HG03460 (cell line): ENCODE measurements at regions not wholly inside any gene's neighbourhood (a gene's known extent, or its start where the extent isn't known, plus 50 kb on each side); places are given as distances from the start of the nearest gene placed in this dataset.
"Not testable (repeated sequence)": the region's sequence is repeated elsewhere in the genome, so short reads cannot be mapped to it uniquely, and the experiment has no call there.

ENCODE experiments used
- ATAC-seq: cut with Tn5 transposase; IDR thresholded peaks from one replicate; pipeline ENCODE4 v1.9.1; 2021; ENCODE audit not compliant: unreplicated experiment

GRCh38 chr16:51984395-51984794 is 562.5 kb downstream of the TOX3 start:
- no peak for ATAC-seq

DNA sequence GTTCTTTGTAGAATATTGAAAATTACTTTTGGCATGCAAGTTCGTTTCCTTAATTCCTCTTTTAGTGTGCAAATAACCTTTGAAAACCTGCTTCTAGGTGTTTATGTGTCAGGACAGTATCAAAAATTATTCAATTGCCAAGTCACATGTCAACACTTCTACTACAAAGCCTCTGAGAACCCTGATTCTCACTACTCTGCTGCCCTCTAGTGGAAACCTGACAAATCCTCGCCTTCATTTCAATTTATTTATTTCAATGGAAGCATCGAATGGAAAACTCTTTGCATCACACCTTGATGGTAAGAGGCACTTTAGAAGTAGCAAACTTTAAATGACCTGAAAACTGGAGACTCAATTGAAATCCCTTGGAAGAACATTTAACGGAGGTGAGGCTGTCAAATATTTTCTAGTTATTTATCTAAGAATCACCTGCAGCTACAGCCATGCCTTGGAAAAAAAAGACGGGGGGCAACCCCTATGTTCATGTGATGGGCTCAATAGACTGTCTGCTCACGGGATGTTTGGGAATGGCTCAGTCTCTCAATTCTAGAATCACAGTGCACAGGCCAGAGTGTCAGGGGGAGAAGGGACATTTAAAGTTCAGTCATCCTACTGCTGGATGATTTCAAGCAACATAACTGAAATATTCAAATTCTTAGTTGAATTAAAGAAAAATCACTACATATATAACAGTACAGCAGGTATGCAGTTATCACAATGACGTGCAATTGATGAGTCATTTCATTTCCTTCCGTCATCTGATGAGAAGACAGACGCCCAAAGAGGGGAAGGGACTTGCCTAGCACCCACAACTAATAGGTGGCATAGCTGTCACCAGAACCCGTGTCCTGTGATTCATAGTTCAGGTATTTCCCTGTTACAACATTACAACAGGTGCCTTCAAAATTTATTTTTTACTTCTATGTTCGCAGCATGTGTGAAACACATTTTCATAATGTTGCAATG is 563.9 kb downstream of the TOX3 start:
- no peak for ATAC-seq

DNA sequence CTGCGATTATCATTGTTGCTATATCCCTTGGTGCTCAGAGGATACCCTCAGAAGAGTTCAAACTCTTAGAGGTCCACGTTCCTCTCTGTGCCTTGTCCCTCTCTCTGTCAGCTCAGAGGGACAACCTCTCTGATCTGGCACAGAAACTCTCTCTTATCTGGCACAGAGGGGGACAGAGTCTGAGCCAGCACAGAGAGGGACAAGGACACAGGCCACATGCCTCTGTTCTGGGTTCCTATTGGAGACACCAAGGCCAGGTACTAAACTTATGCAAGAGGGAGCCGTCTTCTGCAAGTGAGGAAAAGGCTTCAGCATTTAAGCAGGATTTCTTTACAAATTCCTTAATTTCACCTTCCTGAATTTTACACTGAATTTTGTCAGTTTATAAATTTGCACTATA is 565.2 kb downstream of the TOX3 start:
- no peak for ATAC-seq

DNA sequence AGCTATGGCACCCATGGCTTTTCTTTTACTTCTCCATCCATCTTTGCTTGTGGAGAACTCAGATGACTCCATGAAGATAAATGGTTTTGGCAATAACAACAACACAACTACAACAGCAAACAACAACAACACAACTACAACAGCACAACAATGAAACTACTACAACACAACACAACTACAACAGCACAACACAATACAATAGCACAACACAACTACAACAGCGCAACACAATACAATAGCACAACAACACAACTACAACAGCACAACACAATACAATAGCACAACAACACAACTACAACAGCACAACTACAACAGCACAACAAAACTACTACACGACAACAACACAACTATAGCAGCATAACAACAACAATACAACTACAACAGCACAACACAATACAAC is 569.4 kb downstream of the TOX3 start:
- ATAC-seq, result not testable (repeated sequence)

DNA sequence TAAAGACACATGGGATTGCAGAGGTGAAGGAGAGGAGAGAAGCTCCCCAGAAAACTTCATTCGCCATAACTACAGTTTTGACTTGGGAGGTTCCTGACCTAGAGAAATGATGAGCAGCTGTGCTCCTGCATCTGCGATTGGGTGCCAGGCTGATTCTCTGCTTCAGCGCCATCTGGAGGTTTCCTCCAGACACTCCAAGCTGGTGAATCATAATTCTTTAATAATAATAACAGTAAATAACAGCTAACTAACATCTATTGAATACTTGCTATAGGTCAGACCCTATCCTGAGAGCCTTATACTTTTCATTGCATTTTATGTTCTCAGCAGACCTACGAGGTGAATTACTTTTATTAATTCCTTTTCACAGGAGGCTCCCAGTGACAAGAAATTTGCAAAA is 575.8 kb downstream of the TOX3 start:
- no peak for ATAC-seq

DNA sequence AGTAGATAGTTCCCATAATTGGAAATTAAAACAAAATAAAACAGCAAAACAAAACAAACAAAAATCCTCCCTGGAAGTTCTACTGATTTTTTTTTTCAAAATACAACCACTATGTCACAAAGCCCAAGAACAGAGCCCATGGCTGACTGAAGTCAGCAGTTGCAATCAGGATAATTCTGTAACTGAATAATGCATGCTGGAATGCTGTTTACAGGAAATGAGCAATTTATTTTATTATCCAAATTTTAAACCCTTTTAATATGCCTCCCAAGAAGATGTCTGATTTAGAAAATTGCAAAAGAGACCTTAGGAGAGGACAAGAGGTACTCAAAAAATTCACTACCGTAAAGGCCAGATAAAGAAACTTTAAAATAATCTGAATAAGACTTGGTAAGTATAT is 578.2 kb downstream of the TOX3 start:
- no peak for ATAC-seq

DNA sequence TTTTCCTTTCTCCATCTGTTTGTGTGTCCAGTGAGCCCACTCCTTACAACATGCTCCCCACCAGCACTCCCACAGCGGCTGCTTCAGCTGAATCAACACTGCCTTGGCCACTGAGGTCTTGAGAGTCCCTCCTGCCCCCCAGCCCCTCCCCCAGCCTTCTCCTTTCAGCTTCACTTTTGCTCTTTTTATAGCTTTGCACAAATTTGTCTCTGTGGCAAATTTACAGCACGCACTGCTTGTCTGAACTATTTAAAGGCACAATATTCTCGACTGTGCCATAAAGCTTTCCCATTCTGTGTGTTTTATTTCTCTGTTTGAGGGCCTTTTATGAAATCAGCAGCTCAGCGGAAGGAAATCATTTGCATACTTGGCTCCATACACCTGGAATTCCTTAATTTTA is 579.3 kb downstream of the TOX3 start:
- ATAC-seq, result no peak

- ATAC-seq, result no peak
Measured at GRCh38 chr16:51960931-51961330, 586.0 kb downstream of the TOX3 start.

DNA sequence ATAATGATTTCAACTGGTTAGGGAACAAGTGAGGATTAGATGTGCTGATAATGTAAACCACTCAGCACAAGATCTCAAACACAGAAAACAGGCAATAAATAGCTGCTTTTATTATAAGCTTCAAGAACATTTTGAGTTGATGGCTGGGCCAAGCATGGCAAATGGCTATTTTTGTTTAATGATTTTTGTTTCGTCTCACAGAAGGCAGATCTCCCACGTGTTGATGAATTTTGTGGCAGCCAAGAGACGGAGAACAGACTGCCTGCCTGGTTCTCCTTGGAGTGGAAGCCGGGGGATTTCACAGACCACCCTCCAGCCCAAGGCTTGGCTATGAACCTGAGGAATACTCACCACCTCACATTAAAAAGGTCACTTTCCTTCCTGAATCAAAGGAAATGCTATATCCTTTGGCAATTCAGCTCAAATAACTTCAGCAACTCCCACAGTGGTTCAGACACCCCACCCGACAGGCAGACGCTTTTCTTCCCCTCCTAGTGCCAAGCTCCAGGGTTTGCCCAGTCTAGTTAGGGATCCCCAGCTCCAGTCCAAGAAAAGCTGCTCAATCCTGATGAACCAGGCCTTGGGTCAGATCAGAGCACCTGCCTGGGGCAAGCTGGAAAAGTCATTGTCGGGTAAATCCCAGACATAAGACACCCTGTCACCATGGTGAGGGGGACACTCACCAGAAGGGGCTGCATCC is 593.5 kb downstream of the TOX3 start:
- no peak for ATAC-seq

GRCh38 chr16:51952500-51952899 is 594.4 kb downstream of the TOX3 start:
- ATAC-seq, result no peak

DNA sequence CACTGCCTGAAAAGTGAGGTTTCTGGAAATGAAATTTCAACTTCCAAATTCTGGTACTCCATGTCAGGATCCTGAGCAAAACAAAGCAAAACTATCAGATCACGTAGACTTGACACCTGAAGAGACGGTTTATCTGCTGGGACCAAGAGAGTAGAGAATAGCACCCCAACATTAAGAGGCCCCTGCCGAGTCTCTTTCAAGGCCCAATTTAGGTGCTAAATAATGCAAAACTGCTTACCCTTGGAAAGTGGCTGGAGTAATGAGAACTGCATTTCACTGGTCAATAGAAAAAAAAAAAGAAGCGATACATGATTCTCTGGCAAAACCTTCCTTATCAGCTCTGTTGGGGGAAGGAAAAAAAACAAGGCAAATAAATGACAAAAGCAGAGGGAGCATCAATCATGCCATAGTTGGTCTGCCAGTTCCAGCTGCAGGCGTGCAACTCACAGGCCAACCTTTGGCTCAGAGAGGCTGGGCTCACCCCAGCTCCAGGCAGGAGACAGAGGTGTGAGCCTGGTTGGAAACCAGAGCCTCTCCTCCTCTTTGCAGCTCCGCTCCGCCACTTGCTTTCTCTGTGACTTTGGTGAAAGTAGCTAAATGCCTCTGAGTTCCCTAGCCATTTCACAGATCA is 595.2 kb downstream of the TOX3 start:
- no peak for ATAC-seq

- ATAC-seq, result no peak
Measured at GRCh38 chr16:51950118-51950780, 596.7 kb downstream of the TOX3 start.

DNA sequence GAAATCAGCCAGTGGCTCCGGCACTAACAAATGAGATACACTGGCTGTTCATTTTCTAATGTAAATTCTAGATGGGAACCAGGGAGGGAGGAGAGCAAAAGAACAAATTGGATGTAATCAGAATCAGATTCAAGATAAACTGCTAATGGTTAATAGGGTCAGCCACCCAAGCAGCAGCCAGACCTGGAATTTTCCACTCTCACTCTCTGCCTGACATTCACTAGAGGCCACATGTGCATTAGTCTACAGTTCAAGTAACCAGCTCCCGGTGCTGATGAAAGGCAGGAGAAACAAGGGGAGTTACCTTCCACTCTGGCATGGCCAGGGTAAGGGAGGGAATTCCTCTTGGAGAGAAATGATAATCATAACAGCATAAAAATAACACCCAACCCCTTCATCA is 597.7 kb downstream of the TOX3 start:
- ATAC-seq, result no peak

DNA sequence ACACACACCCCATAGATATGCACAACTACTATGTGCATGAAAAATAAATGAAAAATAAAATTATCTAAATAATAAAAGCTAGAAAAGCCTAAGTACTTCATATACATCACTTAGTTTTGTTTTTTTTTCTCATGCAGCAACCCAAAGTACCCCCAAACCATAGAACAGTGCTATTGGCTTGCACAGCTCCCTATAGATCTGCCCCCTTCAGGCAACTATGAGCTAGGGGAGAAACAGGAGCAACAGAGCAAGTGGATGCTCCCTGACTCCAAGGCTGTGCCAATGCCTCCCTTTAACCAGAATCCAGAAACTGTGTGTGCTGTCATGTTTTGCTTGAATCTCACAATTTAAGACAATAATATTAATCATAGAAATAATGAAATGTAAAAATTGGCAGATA is 605.5 kb downstream of the TOX3 start:
- no peak for ATAC-seq

GRCh38 chr16:51940183-51940582 is 606.8 kb downstream of the TOX3 start:
- no peak for ATAC-seq

GRCh38 chr16:51939378-51939871 is 607.5 kb downstream of the TOX3 start:
- no peak for ATAC-seq

GRCh38 chr16:51938861-51939260 is 608.1 kb downstream of the TOX3 start:
- ATAC-seq, result no peak

GRCh38 chr16:51937771-51938170 is 609.2 kb downstream of the TOX3 start:
- no peak for ATAC-seq

GRCh38 chr16:51936846-51937245 is 610.1 kb downstream of the TOX3 start:
- ATAC-seq, result no peak

DNA sequence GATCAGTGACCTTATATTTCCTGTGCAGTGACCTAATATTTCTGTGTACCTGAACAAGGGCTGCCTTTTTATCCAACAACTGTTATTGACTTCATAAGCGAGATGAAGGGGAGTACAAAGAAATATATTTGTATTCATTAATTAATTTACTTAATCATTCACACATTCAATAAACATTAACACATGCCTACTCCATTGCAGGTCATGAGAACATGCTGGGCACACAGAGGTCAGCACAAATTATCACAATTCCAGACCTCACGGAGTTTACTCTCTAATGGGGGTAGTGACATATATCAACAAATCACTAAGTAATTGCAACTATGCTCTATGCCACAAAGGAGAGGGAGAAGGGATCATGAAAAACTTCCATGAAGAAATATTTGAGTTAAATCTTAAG is 614.6 kb downstream of the TOX3 start:
- no peak for ATAC-seq

DNA sequence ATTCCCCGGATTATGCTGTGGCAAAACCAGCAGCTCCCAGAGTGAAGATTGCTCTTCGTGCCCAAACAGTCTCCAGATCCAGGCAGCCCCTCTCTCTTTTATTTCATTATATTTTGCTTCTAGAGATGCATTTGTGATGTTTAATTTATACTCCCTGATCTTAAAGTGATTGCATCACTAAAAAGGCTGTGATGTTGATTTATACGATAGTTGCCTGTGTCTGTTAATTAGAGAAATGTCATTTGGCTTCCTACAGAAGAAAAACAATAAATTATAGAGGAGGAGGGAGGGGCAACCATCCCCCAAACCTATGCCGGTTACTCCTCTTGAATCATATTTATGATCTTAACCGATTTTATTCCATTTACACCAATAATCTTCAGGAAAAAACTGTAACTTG is 615.3 kb downstream of the TOX3 start:
- ATAC-seq, result no peak
